GM12873 (cell line): ENCODE measurements at regions not wholly inside any gene's neighbourhood (a gene's known extent, or its start where the extent isn't known, plus 50 kb on each side); places are given as distances from the start of the nearest gene placed in this dataset.

Source experiments
- TF ChIP-seq, protein P1 (sequence below): IDR thresholded peaks from 2 replicates; pipeline ENCODE4 v1.5.1; 2012; ENCODE audit warnings: low read depth, mild to moderate bottlenecking, moderate library complexity, low read length, control low read depth; ENCODE audit not compliant: insufficient read depth; ENCODE audit errors: missing control alignments

DNA sequence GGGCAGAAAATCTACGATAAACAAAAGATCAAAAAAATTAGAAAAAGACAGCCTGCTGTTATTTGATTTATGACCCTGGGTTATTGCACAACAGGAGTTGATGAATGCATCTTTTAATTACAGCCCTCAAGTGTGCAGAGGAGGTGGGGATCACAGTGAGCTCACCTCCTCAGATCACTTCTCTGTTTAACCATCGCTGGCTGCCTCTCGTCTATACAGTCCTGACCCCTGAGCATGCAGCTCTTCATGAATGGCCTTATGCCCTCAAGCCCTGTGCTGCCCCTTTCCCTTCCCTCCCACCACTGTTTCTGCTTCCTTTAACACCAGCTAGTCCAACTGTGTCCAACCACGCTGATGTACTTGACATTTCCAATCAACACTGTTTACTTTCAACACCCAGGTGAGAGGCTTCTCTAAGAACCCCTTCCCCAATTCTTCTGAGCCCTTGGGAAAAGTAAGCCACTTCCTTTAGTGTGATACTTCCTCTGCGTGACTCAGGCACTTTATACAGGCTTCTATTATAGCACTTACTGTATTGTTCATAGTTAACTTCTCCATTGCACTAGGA, 60.6 kb upstream of the RIPOR2 start:
- TF ChIP-seq, protein P1, sequence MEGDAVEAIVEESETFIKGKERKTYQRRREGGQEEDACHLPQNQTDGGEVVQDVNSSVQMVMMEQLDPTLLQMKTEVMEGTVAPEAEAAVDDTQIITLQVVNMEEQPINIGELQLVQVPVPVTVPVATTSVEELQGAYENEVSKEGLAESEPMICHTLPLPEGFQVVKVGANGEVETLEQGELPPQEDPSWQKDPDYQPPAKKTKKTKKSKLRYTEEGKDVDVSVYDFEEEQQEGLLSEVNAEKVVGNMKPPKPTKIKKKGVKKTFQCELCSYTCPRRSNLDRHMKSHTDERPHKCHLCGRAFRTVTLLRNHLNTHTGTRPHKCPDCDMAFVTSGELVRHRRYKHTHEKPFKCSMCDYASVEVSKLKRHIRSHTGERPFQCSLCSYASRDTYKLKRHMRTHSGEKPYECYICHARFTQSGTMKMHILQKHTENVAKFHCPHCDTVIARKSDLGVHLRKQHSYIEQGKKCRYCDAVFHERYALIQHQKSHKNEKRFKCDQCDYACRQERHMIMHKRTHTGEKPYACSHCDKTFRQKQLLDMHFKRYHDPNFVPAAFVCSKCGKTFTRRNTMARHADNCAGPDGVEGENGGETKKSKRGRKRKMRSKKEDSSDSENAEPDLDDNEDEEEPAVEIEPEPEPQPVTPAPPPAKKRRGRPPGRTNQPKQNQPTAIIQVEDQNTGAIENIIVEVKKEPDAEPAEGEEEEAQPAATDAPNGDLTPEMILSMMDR, result no peak

DNA sequence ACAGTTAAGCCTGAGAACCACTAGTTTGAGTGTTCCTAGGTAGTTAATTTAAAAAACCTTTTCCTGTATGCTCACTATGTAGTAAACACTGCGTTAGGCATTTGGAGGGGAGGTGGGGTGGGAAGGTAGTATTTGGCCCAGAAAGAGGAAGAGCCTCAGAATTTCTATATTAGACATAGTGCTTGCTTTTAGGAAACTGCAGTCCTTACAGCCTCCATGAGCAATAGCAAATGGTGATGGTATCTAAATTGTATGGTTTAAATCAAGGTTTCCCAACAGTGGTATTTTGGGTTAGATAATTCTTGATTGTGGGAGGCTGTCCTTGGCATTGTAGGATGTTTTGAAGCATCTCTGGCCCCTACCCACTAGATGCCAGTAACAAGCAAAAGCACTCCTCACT, 61.5 kb upstream of the RIPOR2 start:
- TF ChIP-seq, protein P1, result no peak

DNA sequence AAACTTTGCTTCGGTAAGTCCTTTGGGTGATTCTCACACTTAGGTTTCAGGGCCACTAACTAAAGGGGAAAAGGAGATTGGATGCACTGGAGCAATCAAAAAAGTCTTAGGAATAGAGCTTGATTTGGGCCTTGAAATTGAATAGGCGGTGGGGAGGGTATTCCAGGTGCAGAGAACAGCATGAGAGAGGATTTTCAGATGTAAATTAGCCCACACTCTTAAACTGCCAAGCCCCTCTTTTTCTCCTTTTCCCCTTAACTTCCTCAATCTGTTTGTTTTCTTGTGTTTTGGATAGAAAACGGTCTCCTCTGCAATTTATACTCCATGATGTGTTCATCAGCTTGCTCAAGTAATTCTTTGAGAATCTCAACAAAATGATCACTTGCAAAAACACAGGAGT, 62.1 kb upstream of the RIPOR2 start:
- TF ChIP-seq, protein P1, result no peak

DNA sequence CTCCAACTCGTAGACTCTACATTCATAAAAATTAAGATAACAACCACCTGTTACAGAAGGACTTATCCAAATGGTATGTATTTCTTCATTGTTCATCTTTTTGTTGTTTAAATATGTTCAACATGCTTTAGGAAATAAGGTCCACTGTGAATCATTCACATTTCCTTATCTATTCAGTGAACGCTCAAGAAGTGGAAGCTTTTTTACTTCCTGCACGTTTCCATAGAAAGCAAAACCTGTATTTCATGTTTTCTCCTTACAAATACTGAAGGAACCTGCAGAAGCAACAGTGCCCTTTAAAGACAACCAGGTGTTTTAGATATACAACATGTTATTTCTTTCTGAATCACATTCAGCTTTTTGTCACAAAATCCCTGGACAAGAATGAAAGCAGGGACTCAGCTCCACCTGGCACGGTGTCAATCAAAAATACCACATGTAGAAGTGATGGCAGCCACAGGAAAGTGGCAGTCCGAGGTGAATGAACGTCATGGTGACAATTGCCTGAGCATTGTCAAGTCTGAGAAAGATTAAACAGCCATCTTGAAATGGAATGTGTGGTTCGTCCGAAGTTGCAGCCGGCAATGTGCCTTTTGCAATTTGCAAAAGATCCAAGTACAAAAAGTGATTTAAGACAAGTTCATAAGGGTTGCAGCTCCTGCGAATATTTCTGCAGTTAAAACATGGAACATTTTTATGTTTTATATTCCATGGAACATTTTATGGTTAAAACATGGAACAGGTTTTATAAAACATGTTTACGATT, 66.7 kb upstream of the RIPOR2 start:
- TF ChIP-seq, protein P1, result no peak

DNA sequence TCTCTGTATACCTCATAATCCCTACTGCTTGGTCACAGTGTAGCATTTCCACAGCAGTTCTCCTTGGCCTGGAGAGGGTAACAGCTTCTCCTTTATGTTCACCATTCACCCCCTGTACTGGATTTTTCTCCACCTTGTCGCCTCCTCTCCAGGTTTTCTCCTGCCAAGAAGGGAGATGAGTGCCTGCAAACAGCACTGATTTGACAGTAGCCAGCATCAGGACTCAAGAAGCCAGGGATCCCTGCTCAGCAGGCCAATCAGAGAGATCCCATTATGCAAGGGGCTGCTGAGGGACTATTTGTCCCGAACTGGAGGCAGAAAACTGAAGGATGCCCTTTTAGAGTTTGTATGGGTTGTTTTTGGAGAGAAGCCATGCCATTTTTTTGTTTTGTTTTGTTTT, 68.6 kb upstream of the RIPOR2 start:
- TF ChIP-seq, protein P1, result no peak

DNA sequence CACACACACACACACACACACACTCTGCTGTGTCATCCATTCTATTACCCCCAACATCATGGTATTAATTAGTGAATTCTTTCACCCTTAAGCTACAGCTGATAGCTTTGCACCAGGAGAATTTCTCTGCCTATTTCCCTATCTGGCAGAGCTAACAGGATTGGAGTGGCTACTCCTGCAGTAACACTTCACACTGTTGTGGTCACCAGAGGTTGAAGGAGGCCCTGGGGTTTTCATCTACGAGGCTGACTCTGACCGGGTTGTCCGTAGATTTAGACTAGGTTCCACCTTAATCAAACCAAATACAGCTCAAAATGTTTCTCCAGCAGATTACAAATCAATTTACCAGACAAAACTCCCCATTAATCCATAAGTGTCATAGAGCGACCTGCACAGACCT, 69.2 kb upstream of the RIPOR2 start:
- TF ChIP-seq, protein P1, result no peak

DNA sequence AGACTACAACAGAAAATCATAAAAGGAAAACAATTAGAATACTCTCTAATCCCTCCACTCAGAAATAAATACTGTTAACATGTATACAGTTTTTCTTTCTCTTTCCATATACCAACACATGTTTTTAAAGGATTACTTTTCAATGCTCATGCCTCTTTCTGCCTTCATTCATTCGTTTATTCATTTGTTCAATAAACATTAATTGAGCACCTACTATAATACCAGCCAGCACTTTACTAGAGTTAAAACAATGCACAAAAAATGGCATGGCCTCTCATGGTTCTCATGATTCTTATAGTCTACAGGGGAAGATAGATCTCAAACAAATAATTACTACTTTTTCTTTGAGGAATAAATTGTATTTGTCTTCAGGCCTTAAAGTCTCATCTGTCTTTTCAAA, 70.3 kb upstream of the RIPOR2 start:
- TF ChIP-seq, protein P1, result no peak
